GM13977 (cell line): ENCODE measurements at regions not wholly inside any gene's neighbourhood (a gene's known extent, or its start where the extent isn't known, plus 50 kb on each side); places are given as distances from the start of the nearest gene placed in this dataset.

ENCODE experiments used
- DNase-seq: peaks from one replicate; pipeline ENCODE4 v3.0.0; 2012; ENCODE audit warnings: low spot score
- CTCF ChIP-seq: IDR thresholded peaks from 2 replicates; pipeline ENCODE4 v1.5.1; 2012; ENCODE audit warnings: mild to moderate bottlenecking, control low read depth; ENCODE audit not compliant: insufficient read depth; ENCODE audit errors: extremely low read depth, missing control alignments
- in situ Hi-C: fragments of 300-500 bp; cut with MboI; formaldehyde crosslinking; loops from one replicate; pipeline ENCODE4 v1.12.0; 2022; ENCODE audit warnings: low sequenced_read_pairs, low pct_unique_long_range_greater_than_20kb, mixed read lengths, inconsistent platforms; ENCODE audit not compliant: unreplicated experiment

GRCh38 chr5:135160036-135160675 lies 126.1 kb upstream of the PITX1 start:
- no peak for DNase-seq
- in situ Hi-C loops: no loop called here
- TF ChIP-seq CTCF: no peak

GRCh38 chr5:135159626-135160025 lies 125.6 kb upstream of the PITX1 start:
- TF ChIP-seq CTCF: no peak
- in situ Hi-C loops: no loop called here
- DNase-seq: no peak

DNA sequence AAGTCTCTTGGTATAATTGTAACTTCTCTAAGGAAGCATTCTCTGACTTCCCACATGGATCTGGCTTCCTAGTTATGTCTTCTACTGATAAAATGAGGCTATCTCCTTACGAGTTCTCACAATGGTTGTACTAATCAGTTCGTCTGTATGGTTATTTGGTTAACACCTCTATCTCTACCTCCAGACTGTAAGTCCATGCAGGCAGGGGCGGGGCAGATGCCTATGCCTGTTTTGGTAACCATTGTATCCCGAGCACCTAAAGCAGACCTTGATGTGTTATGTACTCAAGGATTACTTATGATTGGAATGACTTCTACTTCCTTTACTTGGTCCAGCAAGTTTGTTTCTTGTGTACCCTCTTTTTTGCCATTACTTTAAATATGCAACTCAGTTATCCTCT lies 125.0 kb upstream of the PITX1 start:
- in situ Hi-C loops: no loop called here
- TF ChIP-seq CTCF: no peak
- no peak for DNase-seq

- TF ChIP-seq CTCF: no peak
- in situ Hi-C loops: no loop called here
- no peak for DNase-seq
These were observed 124.3 kb upstream of the PITX1 start for GRCh38 chr5:135158314-135158697.

DNA sequence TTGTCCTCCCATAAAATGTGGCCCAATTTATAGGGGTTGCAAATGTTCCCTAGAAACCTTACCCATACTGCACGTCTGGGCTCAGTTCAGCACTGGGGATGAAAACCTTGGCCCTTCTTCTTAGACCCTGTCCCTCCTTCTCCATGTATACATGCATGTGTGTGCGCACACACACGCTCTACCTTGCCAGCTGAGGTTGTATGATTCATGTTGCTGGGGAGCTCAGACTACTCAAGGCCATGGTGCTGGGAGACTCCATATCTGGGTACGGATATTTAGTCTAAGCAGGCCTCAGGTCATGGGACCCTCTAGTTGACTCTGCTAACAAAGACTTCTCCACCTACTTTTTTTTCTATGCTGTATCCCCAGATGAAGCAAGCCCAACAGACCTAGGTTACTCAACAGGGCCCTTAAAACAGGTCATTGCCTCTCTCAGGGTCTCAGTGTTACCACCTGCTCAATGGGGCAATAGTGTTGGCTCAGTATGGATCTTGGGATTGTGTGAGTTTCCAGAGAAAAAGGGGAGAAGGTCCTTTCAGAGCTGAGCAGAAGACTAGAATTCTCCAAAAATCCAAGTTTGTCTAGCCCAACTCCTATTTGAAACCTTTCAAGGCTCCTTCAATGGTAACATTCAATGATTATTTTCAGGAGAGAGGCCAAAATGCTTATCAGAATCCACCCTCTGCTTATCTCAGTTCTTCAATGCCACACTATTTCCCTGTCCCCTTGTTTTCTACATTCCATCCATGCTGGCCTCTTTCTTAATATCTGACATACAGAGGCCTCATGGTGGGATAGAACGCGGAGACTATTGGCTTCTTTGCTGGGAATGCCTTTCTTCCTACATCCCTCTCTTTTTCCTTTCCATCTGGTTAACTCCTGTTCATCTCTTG lies 123.6 kb upstream of the PITX1 start:
- DNase-seq: no peak
- TF ChIP-seq CTCF: no peak
- in situ Hi-C loops: no loop called here

GRCh38 chr5:135156715-135157404 lies 122.8 kb upstream of the PITX1 start:
- DNase-seq: no peak
- TF ChIP-seq CTCF: no peak
- in situ Hi-C loops: no loop called here
